ENCODE measurements at regions not wholly inside any gene's neighbourhood (a gene's known extent, or its start where the extent isn't known, plus 50 kb on each side); places are given as distances from the start of the nearest gene placed in this dataset.
"Not testable (repeated sequence)": the region's sequence is repeated elsewhere in the genome, so short reads cannot be mapped to it uniquely, and the experiment has no call there.

- no peak for DNase-seq
Observed at GRCh38 chr13:76245211-76245610, 609.1 kb downstream of the LMO7 start.

- not testable (repeated sequence) for DNase-seq
Observed at GRCh38 chr13:76243120-76243519, 607.0 kb downstream of the LMO7 start.

- DNase-seq: no peak
Observed at GRCh38 chr13:76239031-76239680, 603.0 kb downstream of the LMO7 start.

- DNase-seq: no peak
Observed at GRCh38 chr13:76231522-76232167, 595.5 kb downstream of the LMO7 start.

- no peak for DNase-seq
Observed at GRCh38 chr13:76229281-76229680, 593.2 kb downstream of the LMO7 start.

- DNase-seq: no peak
Observed at GRCh38 chr13:76226941-76227340, 590.8 kb downstream of the LMO7 start.

- DNase-seq: no peak
Observed at GRCh38 chr13:76225815-76226489, 589.8 kb downstream of the LMO7 start.

- no peak for DNase-seq
Observed at GRCh38 chr13:76223999-76224398, 587.9 kb downstream of the LMO7 start.

GRCh38 chr13:76223565-76223964, 587.4 kb downstream of the LMO7 start:
- DNase-seq: no peak

GRCh38 chr13:76222511-76222910, 586.4 kb downstream of the LMO7 start:
- DNase-seq: no peak

- DNase-seq: no peak
Observed at GRCh38 chr13:76216729-76217128, 580.6 kb downstream of the LMO7 start.

- no peak for DNase-seq
Observed at GRCh38 chr13:76214001-76214400, 577.9 kb downstream of the LMO7 start.

- no peak for DNase-seq
Observed at GRCh38 chr13:76213423-76213904, 577.3 kb downstream of the LMO7 start.

GRCh38 chr13:76210262-76210661, 574.1 kb downstream of the LMO7 start:
- DNase-seq: no peak

- DNase-seq: no peak
Observed at GRCh38 chr13:76198568-76199163, 562.5 kb downstream of the LMO7 start.

- DNase-seq: no peak
Observed at GRCh38 chr13:76189882-76190519, 553.9 kb downstream of the LMO7 start.

- DNase-seq: no peak
Observed at GRCh38 chr13:76175961-76176725, 540.0 kb downstream of the LMO7 start.

GRCh38 chr13:76168661-76169060, 532.5 kb downstream of the LMO7 start:
- DNase-seq: no peak

GRCh38 chr13:76164290-76164689, 528.2 kb downstream of the LMO7 start:
- DNase-seq: no peak

GRCh38 chr13:76163761-76164160, 527.6 kb downstream of the LMO7 start:
- no peak for DNase-seq

GRCh38 chr13:76160961-76161925, 525.1 kb downstream of the LMO7 start:
- DNase-seq: no peak

Measured in activated naive CD4-positive, alpha-beta T cell treated with anti-CD3 and anti-CD28 coated beads, Interleukin-2, amount 50 U/mL, for 16 hours (primary cell).